ENCODE measurements at regions not wholly inside any gene's neighbourhood (a gene's known extent, or its start where the extent isn't known, plus 50 kb on each side); places are given as distances from the start of the nearest gene placed in this dataset.

DNA sequence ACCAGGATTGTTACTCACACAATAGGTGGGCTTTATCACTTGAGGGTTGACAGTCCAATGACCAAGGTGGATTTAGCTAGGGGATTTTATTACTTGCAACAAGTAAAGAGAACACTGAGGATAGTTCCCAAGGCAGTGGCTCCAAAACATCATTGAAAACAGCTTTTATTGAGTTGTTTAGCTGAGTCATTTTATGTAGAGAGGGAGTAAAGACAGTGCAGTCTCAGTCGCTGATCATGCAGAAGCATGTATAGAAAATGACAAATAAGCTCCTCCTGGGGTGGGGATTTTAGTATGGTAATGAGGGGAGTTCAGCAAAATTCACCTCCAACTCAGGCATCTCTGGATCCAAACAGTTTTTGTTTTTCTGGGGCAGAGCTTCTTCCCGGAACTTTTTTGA, 163.0 kb upstream of the CCDC179 start:
- DNase-seq (ENCODE audit: low spot score), result no peak

DNA sequence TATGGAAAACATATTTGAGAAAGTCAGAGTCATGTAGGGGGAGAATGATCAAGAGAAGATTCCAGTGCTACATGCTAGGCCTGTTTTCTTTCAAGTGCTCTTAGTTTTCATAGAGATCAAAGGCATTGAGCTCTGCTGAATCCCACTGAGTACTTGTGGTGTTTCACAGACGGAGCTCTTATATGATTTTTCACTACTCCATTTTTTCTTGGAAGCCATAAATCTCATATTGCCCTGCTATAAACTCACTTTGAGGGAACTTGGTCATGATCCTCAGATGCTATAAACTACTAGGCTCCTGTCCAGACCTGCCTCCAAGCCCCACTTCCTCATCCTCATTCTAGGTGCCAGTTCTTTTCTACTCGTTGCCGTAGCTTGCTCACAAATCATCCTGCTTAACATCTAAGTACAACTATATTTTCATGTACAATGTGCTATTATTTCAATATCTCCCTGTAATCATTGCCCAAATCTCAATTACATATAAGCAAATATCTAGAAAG, 180.8 kb upstream of the CCDC179 start:
- DNase-seq (ENCODE audit: low spot score), result no peak

DNA sequence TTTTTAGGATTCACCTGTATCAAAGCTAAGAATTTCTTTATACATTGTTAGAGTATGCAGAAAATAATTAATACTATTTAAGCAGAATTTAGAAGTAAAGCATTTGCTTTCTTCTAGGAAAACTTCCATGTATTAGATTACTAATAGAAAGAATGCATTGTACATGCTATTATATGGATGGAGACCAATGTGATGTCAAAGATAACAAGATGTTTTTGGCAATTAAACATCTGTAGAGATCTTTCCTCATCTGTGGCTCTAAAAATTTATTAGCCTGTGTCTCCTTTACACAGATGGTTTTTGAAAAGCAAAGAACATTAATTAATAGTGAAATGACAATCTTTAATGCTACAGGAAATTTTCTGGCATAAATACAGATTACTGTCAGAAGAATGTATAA, 198.4 kb upstream of the CCDC179 start:
- no peak for DNase-seq (ENCODE audit: low spot score)

DNA sequence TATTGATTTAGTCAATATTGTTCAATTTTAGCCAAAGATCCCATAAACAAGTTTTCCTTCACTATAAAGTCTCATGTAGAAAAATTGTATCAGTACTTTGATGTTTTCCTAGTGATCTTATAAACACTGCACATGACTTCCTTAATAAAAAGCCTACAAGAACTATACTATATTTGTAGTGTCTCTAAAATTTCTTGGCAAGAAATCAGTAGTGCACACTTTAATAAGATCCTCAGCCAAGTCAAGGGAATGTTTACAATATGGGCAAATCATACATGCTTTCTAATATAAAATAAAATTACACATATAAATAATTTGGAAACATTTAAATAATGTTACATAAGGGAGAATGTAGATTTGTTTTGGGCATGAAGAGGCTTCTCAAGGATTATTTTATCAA, 203.0 kb upstream of the CCDC179 start:
- no peak for DNase-seq (ENCODE audit: low spot score)

DNA sequence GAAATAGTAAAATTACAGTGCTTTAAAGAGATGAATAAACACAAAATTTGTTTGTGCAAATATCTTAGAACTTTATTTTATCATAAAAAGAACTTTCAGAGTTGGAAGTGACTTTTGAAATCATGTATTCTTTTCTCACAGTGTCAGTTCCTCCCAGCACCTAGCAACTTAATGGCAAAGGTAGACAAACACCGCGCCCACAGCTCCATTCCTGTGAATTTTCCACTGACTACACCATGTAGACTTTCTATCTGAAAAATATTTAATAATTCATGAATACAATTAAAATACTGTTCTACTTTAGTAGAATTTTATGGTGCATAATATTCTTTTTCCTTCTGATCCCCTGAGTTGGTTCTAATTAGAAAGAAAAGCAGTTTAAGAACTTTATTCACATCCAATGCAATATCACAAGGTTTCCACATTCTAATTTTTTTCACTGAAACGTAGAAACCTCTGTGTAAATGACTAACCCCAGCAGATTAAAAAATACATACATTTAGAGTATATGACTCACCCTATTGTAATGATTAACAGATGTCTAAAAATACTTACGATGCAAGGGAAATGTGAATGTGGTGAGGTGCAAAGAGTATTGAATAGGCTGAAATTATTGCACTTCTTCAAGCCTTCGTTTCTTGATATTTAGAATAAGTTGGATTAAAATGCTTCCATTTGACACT, 218.2 kb upstream of the CCDC179 start:
- no peak for DNase-seq (ENCODE audit: low spot score)

DNA sequence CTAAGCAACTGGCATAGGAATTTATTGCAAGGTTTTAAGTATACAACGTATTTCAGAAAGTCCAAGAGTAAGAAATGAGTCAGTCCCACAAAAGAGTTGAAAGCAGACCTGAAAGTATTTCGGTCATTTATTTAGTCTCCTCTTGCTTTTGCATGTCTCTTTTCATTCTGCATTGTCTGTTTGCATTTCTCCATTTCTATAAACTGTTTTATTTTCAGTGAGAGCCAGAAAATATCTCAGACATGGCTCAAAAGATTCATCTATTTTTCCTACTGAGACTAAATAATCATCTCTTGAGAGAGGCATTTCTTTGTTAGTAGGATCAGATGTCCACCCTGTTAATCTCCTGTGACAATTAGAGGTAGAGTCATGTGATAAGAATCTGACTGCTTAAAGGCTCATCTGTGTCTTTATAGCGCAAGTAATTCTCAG, 219.1 kb upstream of the CCDC179 start:
- DNase-seq (ENCODE audit: low spot score), result no peak

DNA sequence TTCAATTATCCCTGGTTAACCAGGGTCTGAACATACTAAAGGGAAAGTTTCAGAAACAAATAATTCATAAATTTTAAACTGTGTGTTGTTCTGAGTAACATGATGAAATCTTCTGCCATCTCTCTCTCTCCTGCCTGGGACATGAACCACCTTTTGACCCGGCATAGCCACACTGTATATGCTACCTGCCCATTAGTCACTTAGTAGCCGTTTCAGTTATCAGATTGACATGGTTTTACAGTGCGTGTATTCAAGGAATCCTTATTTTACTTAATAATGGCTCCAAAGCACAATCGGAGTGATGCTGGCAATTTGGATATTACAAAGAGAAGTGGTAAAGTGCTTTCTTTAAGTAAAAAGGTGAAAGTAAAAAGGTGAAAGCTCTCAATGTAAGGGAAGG, 227.1 kb upstream of the CCDC179 start:
- DNase-seq (ENCODE audit: low spot score), result no peak

DNA sequence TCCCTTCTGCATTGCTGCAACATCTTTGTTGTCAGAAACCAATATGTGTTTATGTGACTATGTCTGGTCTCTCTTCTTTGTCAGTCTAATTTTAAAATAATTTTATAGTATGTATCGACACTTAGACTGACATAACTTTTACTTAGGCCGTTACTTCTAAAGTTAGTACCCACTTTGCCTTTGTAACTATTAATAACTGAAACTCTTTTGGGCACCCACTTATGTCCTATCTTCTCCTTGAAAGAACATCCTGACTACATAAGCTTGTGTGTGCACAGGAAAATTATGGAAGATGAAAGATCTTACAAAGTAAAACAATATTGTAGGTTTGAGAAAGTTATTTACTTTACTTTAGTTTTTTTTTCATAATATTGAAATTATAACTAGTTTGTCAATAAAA, 230.4 kb upstream of the CCDC179 start:
- DNase-seq (ENCODE audit: low spot score), result no peak

DNA sequence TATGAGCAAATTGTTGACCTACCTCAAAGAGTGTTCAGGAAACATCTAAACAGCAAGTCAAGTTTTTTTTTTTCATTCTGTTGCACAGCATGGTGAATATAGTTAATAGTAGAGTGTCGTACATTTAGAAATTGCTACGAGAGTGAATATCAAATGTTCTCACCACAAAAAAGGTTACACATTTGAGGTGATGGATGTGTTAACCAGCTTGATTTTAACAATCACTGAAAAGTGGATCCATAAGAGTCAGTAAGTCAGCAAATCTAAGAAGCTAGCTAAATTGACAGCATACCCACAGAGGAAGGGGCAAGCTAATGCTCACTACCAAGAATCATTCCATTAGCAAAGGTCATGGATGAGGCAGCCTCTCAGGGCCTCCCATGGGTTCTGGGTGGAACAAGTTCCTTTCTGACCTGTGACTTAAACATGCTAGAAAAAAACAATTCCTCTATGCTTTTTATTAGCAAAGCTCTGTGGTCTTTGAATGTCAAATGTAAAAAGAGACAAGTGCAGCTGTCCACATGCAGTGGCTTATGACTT, 235.4 kb upstream of the CCDC179 start:
- no peak for DNase-seq (ENCODE audit: low spot score)

DNA sequence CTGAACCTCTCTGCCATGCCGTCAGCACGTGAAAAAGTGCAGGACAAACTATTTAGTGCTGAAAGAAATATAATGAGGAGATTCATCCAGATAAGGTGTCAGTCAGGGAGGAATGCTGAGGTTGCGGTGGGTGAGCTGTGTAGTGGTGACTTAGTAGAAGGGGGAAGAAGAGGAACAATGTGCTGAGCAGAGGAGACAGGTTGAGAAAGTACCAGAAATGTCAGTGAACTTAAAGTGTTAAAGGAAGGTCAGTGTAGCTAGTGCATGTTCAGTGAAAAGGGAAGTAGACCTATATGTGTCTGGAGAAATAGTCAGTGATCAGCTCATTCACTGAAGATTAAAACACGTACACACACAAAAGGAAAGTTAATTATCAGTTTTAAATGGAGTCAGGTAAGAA, 237.6 kb upstream of the CCDC179 start:
- no peak for DNase-seq (ENCODE audit: low spot score)

DNA sequence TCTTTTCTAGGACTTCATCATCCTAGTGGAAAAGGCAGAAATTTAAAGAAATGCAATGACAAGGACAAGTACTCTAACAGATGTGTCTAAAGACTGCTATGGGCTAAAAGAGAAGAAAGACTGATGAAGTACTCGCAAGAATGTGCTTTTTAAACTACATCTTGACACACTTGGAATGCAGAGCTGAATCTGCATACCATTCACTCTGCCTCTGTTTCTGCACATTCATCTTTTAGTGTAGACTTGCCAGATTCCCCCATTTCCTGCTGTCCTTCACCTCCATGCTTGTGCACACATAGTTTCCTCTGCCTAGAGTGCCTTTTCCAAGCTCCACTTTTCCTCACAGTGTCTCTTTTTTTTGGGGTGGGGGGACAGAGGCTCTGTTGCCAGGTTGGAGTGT, 239.0 kb upstream of the CCDC179 start:
- no peak for DNase-seq (ENCODE audit: low spot score)

DNA sequence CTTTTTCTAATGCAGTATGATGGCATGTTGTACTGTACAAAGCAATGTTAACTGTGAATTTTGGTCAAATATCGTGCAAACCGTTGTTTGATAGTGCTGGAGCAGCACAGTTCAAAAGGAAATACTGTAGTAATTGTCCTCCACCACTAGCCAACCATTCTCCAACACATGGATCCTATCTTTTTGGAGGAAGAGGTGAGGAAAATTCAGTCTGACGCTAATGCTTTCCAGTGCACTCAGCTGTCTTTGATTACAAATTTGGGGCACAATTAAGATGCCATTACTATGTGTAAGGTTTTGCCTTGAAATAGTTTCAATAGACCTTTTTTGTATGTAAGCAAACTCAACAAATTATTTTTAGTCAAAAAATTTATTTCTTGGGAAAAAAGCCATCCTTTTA, 240.5 kb upstream of the CCDC179 start:
- DNase-seq (ENCODE audit: low spot score), result no peak

DNA sequence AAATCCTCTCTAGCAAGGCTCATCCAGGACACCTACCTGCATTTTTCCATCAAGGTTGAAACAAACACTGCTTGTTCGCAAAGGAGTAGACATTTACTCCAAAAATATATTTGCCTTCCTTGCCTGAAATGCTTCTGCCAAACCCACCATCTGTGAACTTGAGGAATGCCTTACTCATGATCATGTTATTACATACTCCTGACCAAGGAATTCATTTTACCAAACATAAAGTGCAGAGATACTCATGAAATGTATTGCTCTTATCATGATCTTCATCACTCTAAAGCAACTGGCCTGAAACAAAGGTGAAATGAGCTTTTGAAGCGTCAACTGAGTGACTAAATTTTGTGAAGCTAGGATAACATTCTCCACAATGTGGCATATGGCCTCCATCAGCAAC, 243.1 kb upstream of the CCDC179 start:
- no peak for DNase-seq (ENCODE audit: low spot score)

DNA sequence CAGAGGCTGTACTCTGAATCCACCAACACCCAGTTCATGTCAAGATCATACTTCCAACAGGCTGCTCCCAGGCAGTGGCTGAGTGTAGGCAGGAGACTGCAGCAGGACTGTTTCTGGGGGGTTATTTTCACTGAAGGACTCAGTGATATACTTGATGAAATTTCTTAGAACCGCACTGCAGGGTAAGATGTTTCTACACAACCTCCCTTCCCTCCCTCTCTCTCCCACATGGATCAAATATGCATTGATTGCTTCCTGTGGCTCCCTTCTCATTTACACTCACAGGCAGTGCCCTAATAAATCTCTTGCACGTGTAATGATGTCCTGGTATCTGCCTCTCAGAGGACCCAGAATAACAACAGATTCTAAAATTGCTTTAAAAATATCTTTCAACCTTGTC, 251.3 kb upstream of the CCDC179 start:
- DNase-seq (ENCODE audit: low spot score), result no peak

DNA sequence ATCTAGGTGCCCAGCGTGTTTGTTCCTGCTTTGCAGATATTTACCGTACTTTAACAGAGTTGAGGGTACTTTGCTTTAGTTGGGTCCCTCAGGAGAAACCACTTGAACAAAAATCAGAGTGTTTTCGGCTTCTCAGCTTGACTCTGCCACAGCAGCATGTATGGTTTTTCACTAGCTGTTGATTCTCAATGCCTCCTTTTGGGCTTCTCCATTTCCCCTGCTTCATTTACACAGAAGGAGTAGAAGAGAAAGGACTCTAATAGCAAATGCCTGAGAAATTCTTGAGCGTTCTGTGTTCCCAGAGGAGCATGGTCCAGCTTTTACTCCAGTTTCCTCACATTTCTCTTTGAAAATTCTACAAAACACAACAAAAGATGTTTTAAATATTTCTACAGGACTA, 252.1 kb upstream of the CCDC179 start:
- no peak for DNase-seq (ENCODE audit: low spot score)

DNA sequence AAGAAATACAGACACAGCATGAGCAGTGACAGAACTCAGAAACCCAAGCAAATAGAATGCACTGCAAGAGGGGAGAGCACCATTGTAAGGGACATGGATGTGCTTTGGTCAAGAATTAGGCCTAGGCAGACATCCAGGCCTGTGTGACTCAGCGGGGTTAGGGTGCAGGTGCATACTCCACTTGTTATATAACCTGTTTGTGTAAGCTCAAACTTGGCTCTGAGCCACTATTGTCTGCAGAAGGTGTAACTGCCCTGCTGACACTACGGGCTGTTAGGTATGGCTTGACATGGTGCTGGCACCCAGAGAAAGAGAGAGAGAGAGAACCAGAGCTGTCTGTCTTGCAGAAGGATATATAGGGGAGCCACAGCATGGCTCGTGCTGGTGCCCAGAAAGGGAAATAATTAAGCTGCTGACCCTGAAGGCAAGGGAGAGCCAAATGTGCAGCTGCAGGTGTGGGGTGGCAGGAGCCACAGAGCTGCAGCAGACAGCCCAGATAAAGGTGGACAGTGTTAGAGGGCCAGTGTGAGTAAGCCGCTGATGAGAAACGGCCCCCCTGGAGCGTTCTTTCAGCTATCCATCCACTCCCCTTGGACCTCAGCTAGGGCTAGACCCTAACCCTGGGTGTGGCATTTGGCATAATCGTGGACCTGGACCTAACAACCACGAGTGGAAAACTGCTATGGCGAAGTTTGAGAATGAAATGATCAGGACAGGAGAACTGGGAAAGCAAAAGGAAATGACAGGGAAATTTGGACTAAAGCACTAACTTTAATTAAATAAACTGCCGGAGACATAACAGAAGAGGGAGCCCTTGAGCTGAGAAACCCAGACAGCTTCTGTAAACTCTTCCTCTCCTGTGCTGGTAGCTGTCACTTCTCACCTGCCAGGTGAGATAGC, 253.0 kb upstream of the CCDC179 start:
- DNase-seq (ENCODE audit: low spot score), result peak; percentile 23

DNA sequence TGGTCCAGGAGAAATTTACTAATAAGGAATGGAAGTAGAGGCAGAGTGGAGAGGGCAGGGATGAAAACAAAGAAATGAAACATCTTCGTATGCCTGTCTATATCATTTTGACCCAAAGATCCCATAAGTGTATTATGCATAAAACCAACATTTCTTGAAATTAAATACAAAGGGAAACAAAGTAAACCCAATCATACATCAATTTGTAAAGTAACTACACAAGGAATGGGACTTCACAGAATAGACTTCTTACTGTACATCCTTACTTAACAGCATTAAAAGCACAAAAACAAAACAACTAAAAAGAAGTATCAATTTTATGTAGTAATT, 253.6 kb upstream of the CCDC179 start:
- no peak for DNase-seq (ENCODE audit: low spot score)

DNA sequence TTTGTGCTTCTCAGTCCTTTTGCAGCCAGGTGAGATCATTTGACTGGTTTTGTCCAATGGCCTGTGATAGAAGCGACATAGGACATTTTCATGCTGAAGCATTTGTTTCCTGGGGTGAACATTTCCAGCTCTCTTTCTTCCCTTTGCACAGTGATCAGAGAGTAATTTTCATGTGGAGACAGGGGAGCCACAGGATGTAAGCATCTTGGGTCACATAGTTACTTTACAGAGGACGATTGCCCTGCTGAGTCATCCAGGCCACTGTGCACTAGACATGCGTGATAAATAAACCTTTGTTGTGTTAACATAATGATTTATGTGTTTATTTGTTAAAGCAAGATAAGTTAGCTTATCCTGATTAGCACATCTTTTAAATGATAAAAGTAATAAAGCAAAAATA, 263.5 kb upstream of the CCDC179 start:
- DNase-seq (ENCODE audit: low spot score), result no peak

DNA sequence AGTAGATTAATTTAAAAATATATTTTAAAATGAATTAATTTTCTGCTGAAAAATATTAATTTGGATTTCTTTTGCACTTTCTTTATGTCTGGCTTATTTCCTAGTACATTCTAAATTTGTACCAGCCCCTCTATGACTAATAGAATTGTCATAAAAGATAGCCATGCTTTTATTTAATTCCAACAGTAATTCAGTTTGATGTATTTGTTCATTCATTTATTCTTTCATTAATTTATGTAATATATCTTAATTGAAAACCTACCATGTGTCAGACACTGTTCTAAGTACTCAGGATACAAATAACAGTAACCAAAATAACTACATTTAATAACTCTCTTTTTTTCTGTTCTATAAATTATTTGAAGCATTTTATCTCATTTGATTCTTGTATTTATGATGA, 264.0 kb upstream of the CCDC179 start:
- no peak for DNase-seq (ENCODE audit: low spot score)

DNA sequence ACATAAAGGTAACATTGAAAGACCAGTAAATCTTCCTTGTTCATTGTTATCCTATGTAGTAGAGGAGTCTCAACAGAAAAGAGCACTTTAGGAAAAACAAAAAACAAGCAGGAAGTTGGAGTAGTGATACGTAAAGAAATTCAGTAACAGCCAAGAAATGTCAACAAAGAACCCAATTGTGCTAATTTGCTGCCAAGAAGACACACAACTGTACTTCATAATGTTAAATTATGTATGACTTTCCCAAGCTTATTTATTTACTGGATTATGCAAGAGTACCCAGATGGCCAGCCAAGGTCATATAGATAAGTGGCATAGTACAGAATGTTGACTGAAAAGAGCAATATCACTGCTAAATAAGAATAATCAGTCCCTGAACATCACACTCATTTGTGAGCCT, 264.7 kb upstream of the CCDC179 start:
- DNase-seq (ENCODE audit: low spot score), result no peak

DNA sequence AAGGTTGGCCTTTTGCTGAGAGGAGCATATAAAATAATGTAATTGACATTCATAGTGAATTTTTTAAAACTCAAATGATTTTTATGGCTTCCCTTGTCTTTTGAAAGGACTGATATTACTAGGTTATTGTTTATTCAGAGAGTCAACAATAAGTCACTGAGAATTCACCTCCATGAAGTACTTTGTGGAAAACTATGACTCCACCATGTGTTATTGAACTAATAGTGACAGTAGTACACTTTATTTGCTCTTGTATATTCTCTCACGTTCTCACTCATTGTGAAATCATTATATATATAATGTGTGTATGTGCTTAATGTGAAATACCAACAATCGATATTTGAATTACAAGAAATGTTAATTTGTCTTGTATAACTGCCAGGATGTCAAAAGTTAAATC, 267.4 kb upstream of the CCDC179 start:
- DNase-seq (ENCODE audit: low spot score), result no peak

DNA sequence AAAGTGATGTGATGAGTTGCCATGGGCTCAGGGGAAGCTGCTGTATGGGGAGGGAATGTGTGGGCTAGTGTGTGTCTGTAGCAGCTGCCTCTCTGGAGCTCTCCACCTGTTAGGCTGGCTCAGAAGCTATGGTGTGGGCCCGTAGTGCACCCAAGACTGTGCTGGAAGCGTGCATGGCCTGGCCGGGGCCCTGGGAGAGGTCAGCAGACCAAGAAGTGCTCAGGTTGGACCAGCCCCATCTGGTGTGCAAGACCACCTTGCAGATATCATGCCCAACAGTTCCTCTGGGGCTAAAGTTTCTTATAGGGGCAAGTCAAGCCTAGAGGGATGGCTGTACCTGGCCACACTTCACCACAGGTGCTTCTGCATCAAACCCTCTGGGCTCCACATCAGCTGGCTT, 274.4 kb upstream of the CCDC179 start:
- no peak for DNase-seq (ENCODE audit: low spot score)

DNA sequence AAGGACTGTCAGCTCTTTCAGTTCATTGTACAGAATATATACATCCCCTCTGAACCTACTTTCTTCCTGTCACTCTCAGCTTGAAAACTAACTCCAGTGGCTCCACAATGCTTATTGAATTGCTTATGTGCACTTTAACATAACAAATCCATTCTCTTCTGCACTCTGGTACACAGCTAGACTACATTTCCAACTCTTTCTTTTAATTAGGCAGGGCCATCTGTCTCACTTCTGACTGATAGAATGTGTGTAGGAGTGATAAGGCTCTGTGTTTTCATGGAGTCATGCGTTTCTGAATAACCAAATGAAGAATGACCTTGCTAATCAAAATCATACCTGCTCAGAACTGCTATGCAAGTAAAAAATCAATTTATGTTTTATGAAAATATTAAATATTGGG, 278.5 kb upstream of the CCDC179 start:
- no peak for DNase-seq (ENCODE audit: low spot score)
